Left cardiac atrium (tissue), 4 donors: ENCODE measurements at regions not wholly inside any gene's neighbourhood (a gene's known extent, or its start where the extent isn't known, plus 50 kb on each side); places are given as distances from the start of the nearest gene placed in this dataset.
A peak's percentile ranks its signal among the peaks of the same experiment; 100 is the strongest.
"Not testable (repeated sequence)": the region's sequence is repeated elsewhere in the genome, so short reads cannot be mapped to it uniquely, and the experiment has no call there.

Experiments used
- ATAC-seq, 2 donors: fragments of 200-7000 bp; cut with Tn5 transposase; one replicate each; pipeline ENCODE4 v1.9.1; 2020; ENCODE audit warnings: mild to moderate bottlenecking in 2 of 2, moderate library complexity in 2 of 2
- DNase-seq: peaks from one replicate; pipeline ENCODE4 v3.0.0-alpha.2; 2020
- intact Hi-C, 2 donors: fragments of 100-400 bp; cut with DNase I; formaldehyde crosslinking; loops; one replicate each; pipeline versions ENCODE4 v1.14.1 to v1.15.1; 2022 to 2023
- donor health status: DM: no; HTN: yes; CAD: no.
- donor health status: DM: no; HTN: yes; CAD: no; lungs with severe emphysema.
- donor health status: DM: yes; HTN: yes; CAD: no.
- donor health status: Dilated cardiomyopathy.

GRCh38 chr2:88802026-88802425 lies 110.6 kb downstream of the RPIA start:
- ATAC-seq, DNase-seq, intact Hi-C loops: not testable (repeated sequence)

GRCh38 chr2:88807237-88807962 lies 115.9 kb downstream of the RPIA start:
- no peak for DNase-seq
- no peak for ATAC-seq
- intact Hi-C loops = no loop called here

- intact Hi-C loops = no loop called here
- DNase-seq (no peak), ATAC-seq (no peak)
These were observed 116.6 kb downstream of the RPIA start for GRCh38 chr2:88808083-88808482.

GRCh38 chr2:88808652-88809051 lies 117.2 kb downstream of the RPIA start:
- intact Hi-C loops = no loop called here
- no peak for DNase-seq
- ATAC-seq = no peak

- no peak for DNase-seq
- intact Hi-C loops = no loop called here
- ATAC-seq = no peak
These were observed 117.7 kb downstream of the RPIA start for GRCh38 chr2:88809216-88809615.

GRCh38 chr2:88810017-88810416 lies 118.5 kb downstream of the RPIA start:
- intact Hi-C loops = no loop called here
- ATAC-seq (no peak), DNase-seq (no peak)

GRCh38 chr2:88810488-88810887 lies 119.0 kb downstream of the RPIA start:
- intact Hi-C loops = no loop called here

GRCh38 chr2:88811233-88811632 lies 119.8 kb downstream of the RPIA start:
- intact Hi-C loops = no loop called here
- ATAC-seq = no peak
- DNase-seq = no peak

More at GRCh38 chr2:88810488-88810887, 119.0 kb downstream of the RPIA start:
- DNase-seq = no peak
- ATAC-seq = no peak

- no peak for ATAC-seq
- no peak for DNase-seq
- intact Hi-C loops = no loop called here
These were observed 120.2 kb downstream of the RPIA start for GRCh38 chr2:88811681-88812080.

GRCh38 chr2:88813612-88814011 lies 122.1 kb downstream of the RPIA start:
- DNase-seq = no peak
- no peak for ATAC-seq

GRCh38 chr2:88815282-88815681 lies 123.8 kb downstream of the RPIA start:
- ATAC-seq (no peak), DNase-seq (no peak)
- intact Hi-C loops = no loop called here

More at GRCh38 chr2:88813612-88814011, 122.1 kb downstream of the RPIA start:
- intact Hi-C loops = no loop called here

- intact Hi-C loops = no loop called here
- DNase-seq (no peak), ATAC-seq (no peak)
These were observed 124.2 kb downstream of the RPIA start for GRCh38 chr2:88815697-88816096.

GRCh38 chr2:88818381-88818780 lies 126.9 kb downstream of the RPIA start:
- no peak for ATAC-seq
- intact Hi-C loops = no loop called here

GRCh38 chr2:88824951-88825350 lies 133.5 kb downstream of the RPIA start:
- no peak for DNase-seq
- no peak for ATAC-seq
- intact Hi-C loops = no loop called here

More at GRCh38 chr2:88818381-88818780, 126.9 kb downstream of the RPIA start:
- DNase-seq = no peak

- ATAC-seq = no peak
- intact Hi-C loops = no loop called here
- no peak for DNase-seq
These were observed 134.9 kb downstream of the RPIA start for GRCh38 chr2:88826399-88826798.

GRCh38 chr2:88827821-88828220 lies 136.3 kb downstream of the RPIA start:
- no peak for DNase-seq
- intact Hi-C loops = no loop called here
- peak; percentile 29 to 43 for ATAC-seq

- ATAC-seq (peak; percentile 65 to 71), DNase-seq (peak; percentile 56)
- intact Hi-C loops = no loop called here
These were observed 137.1 kb downstream of the RPIA start for GRCh38 chr2:88828397-88829137.

- no peak for DNase-seq
- intact Hi-C loops = no loop called here
- ATAC-seq = no peak
These were observed 138.4 kb downstream of the RPIA start for GRCh38 chr2:88829607-88830463.

GRCh38 chr2:88831071-88831791 lies 139.8 kb downstream of the RPIA start:
- DNase-seq = no peak
- intact Hi-C loops = no loop called here
- no peak for ATAC-seq
